ENCODE measurements at regions not wholly inside any gene's neighbourhood (a gene's known extent, or its start where the extent isn't known, plus 50 kb on each side); places are given as distances from the start of the nearest gene placed in this dataset.

DNA sequence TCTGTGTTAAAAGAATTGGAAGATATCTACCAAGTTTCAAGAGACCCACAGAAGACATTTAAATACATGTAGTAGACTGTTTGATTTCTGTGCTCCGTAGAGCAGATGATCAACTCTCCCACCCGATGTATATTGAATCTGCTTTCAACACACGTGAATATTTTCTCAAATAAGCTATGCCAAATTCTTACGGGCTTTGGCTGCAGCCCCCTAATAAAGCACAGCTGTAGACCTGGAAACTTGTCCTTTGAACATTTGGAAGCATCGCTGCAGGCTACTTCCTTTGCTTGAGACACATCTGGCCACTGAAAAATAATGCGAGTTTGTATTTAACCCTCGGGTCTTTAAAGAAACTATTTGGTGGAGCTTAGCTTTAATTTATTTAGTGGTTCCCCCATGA lies 98.3 kb upstream of the SELENOK start:
- Histone ChIP-seq H3K9me3 (no peaks in the 10 kb centered on the region), H3K4me3 (ENCODE audit: low read depth, low read length) (no peak overlapping the region), H3K4me1 (peaks cover 3% of the 10 kb centered on the region; the same call in 1 of the 2 replicates), H3K27me3 (no peaks in the 10 kb centered on the region), H3K36me3 (no peaks in the 10 kb centered on the region)
- no peak for DNase-seq
- TF ChIP-seq, protein P1, sequence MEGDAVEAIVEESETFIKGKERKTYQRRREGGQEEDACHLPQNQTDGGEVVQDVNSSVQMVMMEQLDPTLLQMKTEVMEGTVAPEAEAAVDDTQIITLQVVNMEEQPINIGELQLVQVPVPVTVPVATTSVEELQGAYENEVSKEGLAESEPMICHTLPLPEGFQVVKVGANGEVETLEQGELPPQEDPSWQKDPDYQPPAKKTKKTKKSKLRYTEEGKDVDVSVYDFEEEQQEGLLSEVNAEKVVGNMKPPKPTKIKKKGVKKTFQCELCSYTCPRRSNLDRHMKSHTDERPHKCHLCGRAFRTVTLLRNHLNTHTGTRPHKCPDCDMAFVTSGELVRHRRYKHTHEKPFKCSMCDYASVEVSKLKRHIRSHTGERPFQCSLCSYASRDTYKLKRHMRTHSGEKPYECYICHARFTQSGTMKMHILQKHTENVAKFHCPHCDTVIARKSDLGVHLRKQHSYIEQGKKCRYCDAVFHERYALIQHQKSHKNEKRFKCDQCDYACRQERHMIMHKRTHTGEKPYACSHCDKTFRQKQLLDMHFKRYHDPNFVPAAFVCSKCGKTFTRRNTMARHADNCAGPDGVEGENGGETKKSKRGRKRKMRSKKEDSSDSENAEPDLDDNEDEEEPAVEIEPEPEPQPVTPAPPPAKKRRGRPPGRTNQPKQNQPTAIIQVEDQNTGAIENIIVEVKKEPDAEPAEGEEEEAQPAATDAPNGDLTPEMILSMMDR (IDR thresholded peaks at IDR 0.05; ENCODE audit: low read depth, low read length): no peak

DNA sequence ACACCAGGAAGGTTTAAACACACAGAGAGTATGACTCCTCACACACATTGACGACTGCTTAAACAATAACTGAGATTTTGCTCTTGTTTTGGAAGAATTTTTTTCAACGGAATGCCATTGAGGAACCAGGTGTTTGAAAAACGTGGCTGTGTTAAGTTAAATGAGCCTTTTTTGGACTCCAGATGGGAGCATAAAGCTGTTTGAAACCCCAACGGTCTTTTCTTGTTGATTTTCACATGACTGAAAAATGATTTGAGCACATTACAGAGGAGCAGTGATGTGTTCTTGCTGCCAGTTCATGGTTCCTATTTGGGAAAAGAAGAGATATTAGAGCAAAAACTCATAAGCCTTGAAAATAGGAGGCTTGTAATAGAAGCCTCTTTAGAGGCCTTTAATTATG lies 97.8 kb upstream of the SELENOK start:
- TF ChIP-seq, protein P1 (IDR thresholded peaks at IDR 0.05; ENCODE audit: low read depth, low read length): no peak

DNA sequence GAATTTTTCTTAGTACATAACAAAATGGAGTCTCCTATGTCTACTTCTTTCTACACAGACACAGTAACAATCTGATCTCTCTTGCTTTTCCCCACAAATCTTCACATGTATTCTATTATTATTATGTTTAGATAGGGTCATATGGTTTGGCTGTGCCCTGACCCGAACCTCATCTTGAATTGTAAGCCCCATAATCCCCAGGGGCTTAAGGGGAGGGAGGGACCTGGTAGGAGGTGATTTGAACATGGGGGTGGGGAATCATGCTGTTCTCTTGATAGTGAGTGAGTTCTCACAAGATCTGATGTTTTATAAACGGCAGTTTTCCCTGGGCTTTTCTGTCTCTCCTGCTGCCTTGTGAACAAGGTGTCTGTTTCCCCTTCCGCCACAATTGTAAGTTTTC lies 86.7 kb upstream of the SELENOK start:
- no peaks in the 10 kb centered on the region for H3K27me3 ChIP-seq
- no peak for DNase-seq
- no peaks in the 10 kb centered on the region for H3K4me1 ChIP-seq
- H3K9me3 ChIP-seq: no peaks in the 10 kb centered on the region
- TF ChIP-seq, protein P1 (IDR thresholded peaks at IDR 0.05; ENCODE audit: low read depth, low read length): no peak
- no peaks in the 10 kb centered on the region for H3K36me3 ChIP-seq
- no peak overlapping the region for H3K4me3 ChIP-seq (ENCODE audit: low read depth, low read length)

More for the DNA sequence above, 97.8 kb upstream of the SELENOK start:
- Histone ChIP-seq H3K36me3 (no peaks in the 10 kb centered on the region), H3K4me3 (ENCODE audit: low read depth, low read length) (no peak overlapping the region), H3K4me1 (peaks cover 3% of the 10 kb centered on the region; the same call in 1 of the 2 replicates), H3K27me3 (no peaks in the 10 kb centered on the region), H3K9me3 (no peaks in the 10 kb centered on the region)
- no peak for DNase-seq

DNA sequence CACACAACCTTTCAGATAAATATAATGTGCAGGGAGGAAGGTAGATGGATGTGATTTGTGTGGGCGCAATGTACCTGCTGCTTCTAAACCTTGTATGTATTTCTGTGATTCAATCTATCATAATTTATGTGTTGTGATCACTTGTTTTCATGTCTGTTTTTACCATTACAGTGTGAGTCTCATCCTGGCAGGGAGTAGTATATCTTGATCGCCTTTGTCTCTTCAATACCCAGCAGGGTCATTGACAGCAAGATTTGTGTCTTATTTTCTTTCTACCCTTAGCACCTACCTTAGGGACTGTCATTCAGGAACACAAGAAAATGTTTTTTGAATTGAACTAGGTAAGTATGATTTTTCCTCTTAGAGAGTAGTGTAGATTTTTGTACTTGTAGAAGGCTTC lies 83.7 kb upstream of the SELENOK start:
- H3K9me3 ChIP-seq: no peaks in the 10 kb centered on the region
- no peaks in the 10 kb centered on the region for H3K4me1 ChIP-seq
- H3K36me3 ChIP-seq: no peaks in the 10 kb centered on the region
- no peaks in the 10 kb centered on the region for H3K27me3 ChIP-seq
- DNase-seq: no peak
- TF ChIP-seq, protein P1 (IDR thresholded peaks at IDR 0.05; ENCODE audit: low read depth, low read length): no peak
- H3K4me3 ChIP-seq (ENCODE audit: low read depth, low read length): no peak overlapping the region

DNA sequence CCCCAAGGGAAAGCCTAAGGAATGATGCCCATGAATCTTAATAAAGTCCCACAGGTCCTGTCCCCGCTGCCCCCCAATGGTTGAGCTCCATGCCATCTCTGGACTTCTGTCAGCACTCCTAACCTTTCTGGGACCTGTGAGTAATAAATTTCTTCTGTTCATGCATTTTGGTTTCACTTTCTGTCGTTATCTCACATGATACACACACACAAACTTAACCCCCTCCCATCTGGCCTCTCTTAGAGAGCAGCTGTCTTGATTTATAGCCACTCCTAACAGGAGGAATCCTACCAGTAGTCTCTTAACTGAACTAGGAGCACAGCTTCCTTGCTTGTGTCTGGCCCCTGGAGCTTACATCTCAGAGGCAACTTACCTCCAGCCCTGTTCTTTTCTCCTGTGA lies 82.7 kb upstream of the SELENOK start:
- no peaks in the 10 kb centered on the region for H3K27me3 ChIP-seq
- TF ChIP-seq, protein P1 (IDR thresholded peaks at IDR 0.05; ENCODE audit: low read depth, low read length): no peak
- H3K4me3 ChIP-seq (ENCODE audit: low read depth, low read length): no peak overlapping the region
- no peak for DNase-seq
- no peaks in the 10 kb centered on the region for H3K4me1 ChIP-seq
- no peaks in the 10 kb centered on the region for H3K36me3 ChIP-seq
- H3K9me3 ChIP-seq: no peaks in the 10 kb centered on the region

DNA sequence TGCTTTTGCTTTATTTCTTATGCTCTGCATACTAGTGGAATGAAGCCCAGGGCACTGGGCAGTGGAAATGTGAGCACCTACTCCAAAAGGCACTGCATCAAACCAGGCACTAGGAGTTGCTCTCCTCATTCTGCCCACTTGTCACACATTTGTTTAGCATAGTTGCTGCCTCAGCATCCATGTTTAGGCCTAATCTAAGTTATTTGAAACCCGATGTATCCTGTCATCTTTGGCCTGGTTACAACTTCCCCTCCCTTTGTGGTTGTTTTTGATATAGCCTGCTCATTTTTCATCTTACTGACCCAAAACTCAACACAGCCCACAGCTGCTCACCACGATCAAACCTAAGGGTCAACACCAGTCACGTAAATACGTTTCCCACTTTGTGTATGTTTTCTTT lies 82.2 kb upstream of the SELENOK start:
- TF ChIP-seq, protein P1 (IDR thresholded peaks at IDR 0.05; ENCODE audit: low read depth, low read length): no peak
- DNase-seq: no peak
- Histone ChIP-seq H3K27me3 (no peaks in the 10 kb centered on the region), H3K9me3 (no peaks in the 10 kb centered on the region), H3K36me3 (no peaks in the 10 kb centered on the region), H3K4me3 (ENCODE audit: low read depth, low read length) (no peak overlapping the region), H3K4me1 (no peaks in the 10 kb centered on the region)

All from BE2C (cell line).